Liver (tissue), 3 donors: ENCODE measurements at regions not wholly inside any gene's neighbourhood (a gene's known extent, or its start where the extent isn't known, plus 50 kb on each side); places are given as distances from the start of the nearest gene placed in this dataset.

Experiments used
- FOXA1 ChIP-seq: IDR thresholded peaks from 2 replicates; pipeline ENCODE4 v1.6.1; 2016; ENCODE audit warnings: antibody characterized with exemption
- GABPA ChIP-seq, 2 donors: IDR thresholded peaks in 1 of 2; conservative IDR thresholded peaks in 1 of 2; 2 replicates each; pipeline ENCODE4 v1.6.1; 2016; ENCODE audit warnings: antibody characterized with exemption in 2 of 2, mild to moderate bottlenecking in 1 of 2, moderate library complexity in 1 of 2
- JUND ChIP-seq, 2 donors: IDR thresholded peaks; 2 replicates each; pipeline ENCODE4 v1.6.1; 2016; ENCODE audit warnings: antibody characterized with exemption in 2 of 2
- RXRA ChIP-seq, 2 donors: IDR thresholded peaks; 2 replicates each; pipeline ENCODE4 v1.6.1; 2017 to 2018; ENCODE audit warnings: antibody characterized with exemption in 2 of 2, mild to moderate bottlenecking in 1 of 2
- SP1 ChIP-seq: IDR thresholded peaks from 2 replicates; pipeline ENCODE4 v1.6.1; 2018; ENCODE audit warnings: antibody characterized with exemption, mild to moderate bottlenecking
- TAF1 ChIP-seq: conservative IDR thresholded peaks from 2 replicates; pipeline ENCODE4 v1.6.1; 2016; ENCODE audit warnings: antibody characterized with exemption, mild to moderate bottlenecking
- YY1 ChIP-seq: IDR thresholded peaks from 2 replicates; pipeline ENCODE4 v1.6.1; 2016; ENCODE audit warnings: antibody characterized with exemption, mild to moderate bottlenecking
- TF ChIP-seq, protein P1 (sequence below): fragments of 150-350 bp; IDR thresholded peaks from 2 replicates; pipeline ENCODE4 v1.5.1; 2017; ENCODE audit warnings: improper control_type of control experiment, low read depth, low read length; ENCODE audit not compliant: missing input control
- TF ChIP-seq, protein P2 (sequence below): IDR thresholded peaks from 2 replicates; pipeline ENCODE4 v1.6.1; 2016; ENCODE audit warnings: antibody characterized with exemption
- TF ChIP-seq, protein P3 (sequence below): IDR thresholded peaks from 2 replicates; pipeline ENCODE4 v1.6.1; 2016; ENCODE audit warnings: antibody characterized with exemption
- TF ChIP-seq, protein P4 (sequence below): IDR thresholded peaks from 2 replicates; pipeline ENCODE4 v1.6.1; 2016; ENCODE audit warnings: antibody characterized with exemption, mild to moderate bottlenecking
- TF ChIP-seq, protein P5 (sequence below): IDR thresholded peaks from 2 replicates; pipeline ENCODE4 v1.6.1; 2016; ENCODE audit warnings: antibody characterized with exemption
- donor health status: healthy.
- donor health status: healthy.

DNA sequence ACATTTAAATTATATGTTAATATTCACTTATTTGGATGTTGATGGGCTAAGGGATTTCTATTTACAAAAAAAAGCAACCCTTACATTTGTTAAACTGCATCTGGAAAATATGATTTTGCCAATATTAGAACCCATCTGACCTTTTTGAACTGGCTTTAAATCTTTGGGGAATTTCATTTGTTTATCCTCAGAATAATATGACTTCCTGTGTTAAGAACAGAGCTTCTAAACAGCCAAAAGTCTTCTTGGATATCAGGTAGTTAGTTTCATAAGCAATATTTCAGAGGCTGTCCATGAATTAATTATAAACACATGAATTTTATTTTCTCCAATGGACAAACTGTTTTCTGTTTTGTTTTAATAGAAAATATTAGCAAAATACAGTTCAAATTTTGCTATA, 301.9 kb upstream of the AGTR1 start:
- TF ChIP-seq JUND (IDR thresholded peaks at IDR 0.05) = no peak
- TF ChIP-seq, protein P1, sequence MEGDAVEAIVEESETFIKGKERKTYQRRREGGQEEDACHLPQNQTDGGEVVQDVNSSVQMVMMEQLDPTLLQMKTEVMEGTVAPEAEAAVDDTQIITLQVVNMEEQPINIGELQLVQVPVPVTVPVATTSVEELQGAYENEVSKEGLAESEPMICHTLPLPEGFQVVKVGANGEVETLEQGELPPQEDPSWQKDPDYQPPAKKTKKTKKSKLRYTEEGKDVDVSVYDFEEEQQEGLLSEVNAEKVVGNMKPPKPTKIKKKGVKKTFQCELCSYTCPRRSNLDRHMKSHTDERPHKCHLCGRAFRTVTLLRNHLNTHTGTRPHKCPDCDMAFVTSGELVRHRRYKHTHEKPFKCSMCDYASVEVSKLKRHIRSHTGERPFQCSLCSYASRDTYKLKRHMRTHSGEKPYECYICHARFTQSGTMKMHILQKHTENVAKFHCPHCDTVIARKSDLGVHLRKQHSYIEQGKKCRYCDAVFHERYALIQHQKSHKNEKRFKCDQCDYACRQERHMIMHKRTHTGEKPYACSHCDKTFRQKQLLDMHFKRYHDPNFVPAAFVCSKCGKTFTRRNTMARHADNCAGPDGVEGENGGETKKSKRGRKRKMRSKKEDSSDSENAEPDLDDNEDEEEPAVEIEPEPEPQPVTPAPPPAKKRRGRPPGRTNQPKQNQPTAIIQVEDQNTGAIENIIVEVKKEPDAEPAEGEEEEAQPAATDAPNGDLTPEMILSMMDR = no peak
- TF ChIP-seq, protein P2, sequence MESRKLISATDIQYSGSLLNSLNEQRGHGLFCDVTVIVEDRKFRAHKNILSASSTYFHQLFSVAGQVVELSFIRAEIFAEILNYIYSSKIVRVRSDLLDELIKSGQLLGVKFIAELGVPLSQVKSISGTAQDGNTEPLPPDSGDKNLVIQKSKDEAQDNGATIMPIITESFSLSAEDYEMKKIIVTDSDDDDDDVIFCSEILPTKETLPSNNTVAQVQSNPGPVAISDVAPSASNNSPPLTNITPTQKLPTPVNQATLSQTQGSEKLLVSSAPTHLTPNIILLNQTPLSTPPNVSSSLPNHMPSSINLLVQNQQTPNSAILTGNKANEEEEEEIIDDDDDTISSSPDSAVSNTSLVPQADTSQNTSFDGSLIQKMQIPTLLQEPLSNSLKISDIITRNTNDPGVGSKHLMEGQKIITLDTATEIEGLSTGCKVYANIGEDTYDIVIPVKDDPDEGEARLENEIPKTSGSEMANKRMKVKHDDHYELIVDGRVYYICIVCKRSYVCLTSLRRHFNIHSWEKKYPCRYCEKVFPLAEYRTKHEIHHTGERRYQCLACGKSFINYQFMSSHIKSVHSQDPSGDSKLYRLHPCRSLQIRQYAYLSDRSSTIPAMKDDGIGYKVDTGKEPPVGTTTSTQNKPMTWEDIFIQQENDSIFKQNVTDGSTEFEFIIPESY = no peak
- TF ChIP-seq, protein P3, sequence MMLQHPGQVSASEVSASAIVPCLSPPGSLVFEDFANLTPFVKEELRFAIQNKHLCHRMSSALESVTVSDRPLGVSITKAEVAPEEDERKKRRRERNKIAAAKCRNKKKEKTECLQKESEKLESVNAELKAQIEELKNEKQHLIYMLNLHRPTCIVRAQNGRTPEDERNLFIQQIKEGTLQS = no peak
- TF ChIP-seq, protein P4, sequence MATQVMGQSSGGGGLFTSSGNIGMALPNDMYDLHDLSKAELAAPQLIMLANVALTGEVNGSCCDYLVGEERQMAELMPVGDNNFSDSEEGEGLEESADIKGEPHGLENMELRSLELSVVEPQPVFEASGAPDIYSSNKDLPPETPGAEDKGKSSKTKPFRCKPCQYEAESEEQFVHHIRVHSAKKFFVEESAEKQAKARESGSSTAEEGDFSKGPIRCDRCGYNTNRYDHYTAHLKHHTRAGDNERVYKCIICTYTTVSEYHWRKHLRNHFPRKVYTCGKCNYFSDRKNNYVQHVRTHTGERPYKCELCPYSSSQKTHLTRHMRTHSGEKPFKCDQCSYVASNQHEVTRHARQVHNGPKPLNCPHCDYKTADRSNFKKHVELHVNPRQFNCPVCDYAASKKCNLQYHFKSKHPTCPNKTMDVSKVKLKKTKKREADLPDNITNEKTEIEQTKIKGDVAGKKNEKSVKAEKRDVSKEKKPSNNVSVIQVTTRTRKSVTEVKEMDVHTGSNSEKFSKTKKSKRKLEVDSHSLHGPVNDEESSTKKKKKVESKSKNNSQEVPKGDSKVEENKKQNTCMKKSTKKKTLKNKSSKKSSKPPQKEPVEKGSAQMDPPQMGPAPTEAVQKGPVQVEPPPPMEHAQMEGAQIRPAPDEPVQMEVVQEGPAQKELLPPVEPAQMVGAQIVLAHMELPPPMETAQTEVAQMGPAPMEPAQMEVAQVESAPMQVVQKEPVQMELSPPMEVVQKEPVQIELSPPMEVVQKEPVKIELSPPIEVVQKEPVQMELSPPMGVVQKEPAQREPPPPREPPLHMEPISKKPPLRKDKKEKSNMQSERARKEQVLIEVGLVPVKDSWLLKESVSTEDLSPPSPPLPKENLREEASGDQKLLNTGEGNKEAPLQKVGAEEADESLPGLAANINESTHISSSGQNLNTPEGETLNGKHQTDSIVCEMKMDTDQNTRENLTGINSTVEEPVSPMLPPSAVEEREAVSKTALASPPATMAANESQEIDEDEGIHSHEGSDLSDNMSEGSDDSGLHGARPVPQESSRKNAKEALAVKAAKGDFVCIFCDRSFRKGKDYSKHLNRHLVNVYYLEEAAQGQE = no peak
- no peak for TF ChIP-seq GABPA (IDR thresholded peaks at IDR 0.05 in 1 of 2, conservative IDR thresholded peaks at IDR 0.05 in 1 of 2)
- TF ChIP-seq, protein P5, sequence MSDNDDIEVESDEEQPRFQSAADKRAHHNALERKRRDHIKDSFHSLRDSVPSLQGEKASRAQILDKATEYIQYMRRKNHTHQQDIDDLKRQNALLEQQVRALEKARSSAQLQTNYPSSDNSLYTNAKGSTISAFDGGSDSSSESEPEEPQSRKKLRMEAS = no peak
- TF ChIP-seq TAF1 = no peak
- no peak for TF ChIP-seq YY1
- no peak for TF ChIP-seq RXRA (IDR thresholded peaks at IDR 0.05)
- TF ChIP-seq FOXA1 = no peak
- TF ChIP-seq SP1 = no peak
